ENCODE measurements at regions not wholly inside any gene's neighbourhood (a gene's known extent, or its start where the extent isn't known, plus 50 kb on each side); places are given as distances from the start of the nearest gene placed in this dataset.

- H3K4me3 ChIP-seq (ENCODE audit: low read depth in 1 of 2, low read length in 2 of 2) = no peak overlapping the region
- no peak overlapping the region for H3K27ac ChIP-seq (ENCODE audit: low read length)
- no peaks in the 10 kb centered on the region for H3K9me3 ChIP-seq (ENCODE audit: insufficient read depth, low read length, severe bottlenecking)
- H3K79me2 ChIP-seq (ENCODE audit: insufficient read depth, low read length) = no peaks in the 10 kb centered on the region
- no peaks in the 10 kb centered on the region for H3K27me3 ChIP-seq (ENCODE audit: insufficient read depth, low read length, poor library complexity)
- no peak for TF ChIP-seq EZH2 (IDR thresholded peaks at IDR 0.05; ENCODE audit: borderline replicate concordance, low read depth, low read length, severe bottlenecking)
- TF ChIP-seq CTCF (IDR thresholded peaks at IDR 0.05; ENCODE audit: borderline replicate concordance, extremely low read depth, low read length, poor library complexity, severe bottlenecking) = no peak
- H3K36me3 ChIP-seq (ENCODE audit: insufficient read depth, low read length) = no peaks in the 10 kb centered on the region
- no peak overlapping the region for H3K9ac ChIP-seq (ENCODE audit: low read depth, low read length)
- no peaks in the 10 kb centered on the region for H4K20me1 ChIP-seq (ENCODE audit: insufficient read depth, low read length)
- H3K4me1 ChIP-seq (ENCODE audit: insufficient read depth, low read length) = no peaks in the 10 kb centered on the region
- H3K4me2 ChIP-seq (ENCODE audit: insufficient read depth, low read length) = no peak overlapping the region
- DNase-seq = no peak
- ATAC-seq (ENCODE audit: insufficient read depth, low read depth) = no peak
- H2AFZ ChIP-seq (ENCODE audit: low read depth, low read length) = no peak overlapping the region
Observed at GRCh38 chr13:34223984-34224383, 406.0 kb downstream of the RFC3 start.

- H3K79me2 ChIP-seq (ENCODE audit: insufficient read depth, low read length) = no peaks in the 10 kb centered on the region
Observed at GRCh38 chr13:34224877-34225276, 406.9 kb downstream of the RFC3 start.

GRCh38 chr13:34230271-34230670 lies 412.3 kb downstream of the RFC3 start:
- no peak overlapping the region for H3K9ac ChIP-seq (ENCODE audit: low read depth, low read length)
- no peaks in the 10 kb centered on the region for H4K20me1 ChIP-seq (ENCODE audit: insufficient read depth, low read length)
- H3K79me2 ChIP-seq (ENCODE audit: insufficient read depth, low read length) = no peaks in the 10 kb centered on the region
- no peaks in the 10 kb centered on the region for H3K27me3 ChIP-seq (ENCODE audit: insufficient read depth, low read length, poor library complexity)
- no peaks in the 10 kb centered on the region for H3K36me3 ChIP-seq (ENCODE audit: insufficient read depth, low read length)
- H3K9me3 ChIP-seq (ENCODE audit: insufficient read depth, low read length, severe bottlenecking) = no peaks in the 10 kb centered on the region
- DNase-seq (no peak), ATAC-seq (ENCODE audit: insufficient read depth, low read depth) (no peak)
- no peak for TF ChIP-seq EZH2 (IDR thresholded peaks at IDR 0.05; ENCODE audit: borderline replicate concordance, low read depth, low read length, severe bottlenecking)
- no peak for TF ChIP-seq CTCF (IDR thresholded peaks at IDR 0.05; ENCODE audit: borderline replicate concordance, extremely low read depth, low read length, poor library complexity, severe bottlenecking)
- H3K4me3 ChIP-seq (ENCODE audit: low read depth in 1 of 2, low read length in 2 of 2) = no peak overlapping the region
- H3K4me1 ChIP-seq (ENCODE audit: insufficient read depth, low read length) = no peaks in the 10 kb centered on the region
- H3K27ac ChIP-seq (ENCODE audit: low read length) = no peak overlapping the region
- H3K4me2 ChIP-seq (ENCODE audit: insufficient read depth, low read length) = no peak overlapping the region
- H2AFZ ChIP-seq (ENCODE audit: low read depth, low read length) = no peak overlapping the region

More at GRCh38 chr13:34224877-34225276, 406.9 kb downstream of the RFC3 start:
- H4K20me1 ChIP-seq (ENCODE audit: insufficient read depth, low read length) = no peaks in the 10 kb centered on the region
- H3K4me2 ChIP-seq (ENCODE audit: insufficient read depth, low read length) = no peak overlapping the region
- H3K9ac ChIP-seq (ENCODE audit: low read depth, low read length) = no peak overlapping the region
- H3K9me3 ChIP-seq (ENCODE audit: insufficient read depth, low read length, severe bottlenecking) = no peaks in the 10 kb centered on the region
- TF ChIP-seq EZH2 (IDR thresholded peaks at IDR 0.05; ENCODE audit: borderline replicate concordance, low read depth, low read length, severe bottlenecking) (no peak), CTCF (IDR thresholded peaks at IDR 0.05; ENCODE audit: borderline replicate concordance, extremely low read depth, low read length, poor library complexity, severe bottlenecking) (no peak)
- no peaks in the 10 kb centered on the region for H3K4me1 ChIP-seq (ENCODE audit: insufficient read depth, low read length)
- no peak overlapping the region for H2AFZ ChIP-seq (ENCODE audit: low read depth, low read length)
- no peak overlapping the region for H3K4me3 ChIP-seq (ENCODE audit: low read depth in 1 of 2, low read length in 2 of 2)
- ATAC-seq (ENCODE audit: insufficient read depth, low read depth) = no peak
- DNase-seq = no peak
- H3K27ac ChIP-seq (ENCODE audit: low read length) = no peak overlapping the region
- H3K27me3 ChIP-seq (ENCODE audit: insufficient read depth, low read length, poor library complexity) = no peaks in the 10 kb centered on the region
- no peaks in the 10 kb centered on the region for H3K36me3 ChIP-seq (ENCODE audit: insufficient read depth, low read length)

- no peaks in the 10 kb centered on the region for H3K4me1 ChIP-seq (ENCODE audit: insufficient read depth, low read length)
- H3K4me2 ChIP-seq (ENCODE audit: insufficient read depth, low read length) = no peak overlapping the region
- H3K27me3 ChIP-seq (ENCODE audit: insufficient read depth, low read length, poor library complexity) = no peaks in the 10 kb centered on the region
- H3K79me2 ChIP-seq (ENCODE audit: insufficient read depth, low read length) = no peaks in the 10 kb centered on the region
- H3K9ac ChIP-seq (ENCODE audit: low read depth, low read length) = no peak overlapping the region
- no peak for DNase-seq
- H3K4me3 ChIP-seq (ENCODE audit: low read depth in 1 of 2, low read length in 2 of 2) = no peak overlapping the region
- H4K20me1 ChIP-seq (ENCODE audit: insufficient read depth, low read length) = no peaks in the 10 kb centered on the region
- H3K9me3 ChIP-seq (ENCODE audit: insufficient read depth, low read length, severe bottlenecking) = no peaks in the 10 kb centered on the region
- ATAC-seq (ENCODE audit: insufficient read depth, low read depth) = no peak
- no peak overlapping the region for H2AFZ ChIP-seq (ENCODE audit: low read depth, low read length)
- no peaks in the 10 kb centered on the region for H3K36me3 ChIP-seq (ENCODE audit: insufficient read depth, low read length)
- H3K27ac ChIP-seq (ENCODE audit: low read length) = no peak overlapping the region
- TF ChIP-seq EZH2 (IDR thresholded peaks at IDR 0.05; ENCODE audit: borderline replicate concordance, low read depth, low read length, severe bottlenecking) = no peak
- TF ChIP-seq CTCF (IDR thresholded peaks at IDR 0.05; ENCODE audit: borderline replicate concordance, extremely low read depth, low read length, poor library complexity, severe bottlenecking) = no peak
Observed at GRCh38 chr13:34241332-34241731, 423.4 kb downstream of the RFC3 start.

Measured in DND-41 (cell line).